Progenitor cell of endocrine pancreas (in vitro differentiated cells): ENCODE measurements at regions not wholly inside any gene's neighbourhood (a gene's known extent, or its start where the extent isn't known, plus 50 kb on each side); places are given as distances from the start of the nearest gene placed in this dataset.

Experiments used
- DNase-seq: peaks from one replicate; pipeline ENCODE4 v3.0.0; 2021; ENCODE audit warnings: low spot score; ENCODE audit not compliant: unreplicated experiment
- H3K27ac Mint-ChIP-seq: 2 replicates; pipeline ENCODE4 v1.8.0; 2021; ENCODE audit warnings: mild to moderate bottlenecking, moderate library complexity, mixed read lengths
- H3K27me3 Mint-ChIP-seq: 2 replicates; pipeline ENCODE4 v1.8.0; 2021; ENCODE audit warnings: mixed read lengths
- H3K36me3 Mint-ChIP-seq: 2 replicates; pipeline ENCODE4 v1.8.0; 2022; ENCODE audit warnings: mixed read lengths; ENCODE audit not compliant: insufficient read depth
- H3K4me1 Mint-ChIP-seq: 2 replicates; pipeline ENCODE4 v1.8.0; 2021; ENCODE audit warnings: low read depth, mixed read lengths
- H3K4me3 Mint-ChIP-seq: 2 replicates; pipeline ENCODE4 v1.8.0; 2021; ENCODE audit warnings: low read depth, mild to moderate bottlenecking, moderate library complexity, mixed read lengths
- H3K9me3 Mint-ChIP-seq: 2 replicates; pipeline ENCODE4 v1.8.0; 2021; ENCODE audit warnings: low read depth, mixed read lengths
- TF ChIP-seq, protein P1 (sequence below): fragments of 200-600 bp; sonication (generic); IDR thresholded peaks from one replicate; pipeline ENCODE4 v1.5.0; 2021; ENCODE audit warnings: antibody characterized with exemption, mild to moderate bottlenecking; ENCODE audit not compliant: unreplicated experiment

DNA sequence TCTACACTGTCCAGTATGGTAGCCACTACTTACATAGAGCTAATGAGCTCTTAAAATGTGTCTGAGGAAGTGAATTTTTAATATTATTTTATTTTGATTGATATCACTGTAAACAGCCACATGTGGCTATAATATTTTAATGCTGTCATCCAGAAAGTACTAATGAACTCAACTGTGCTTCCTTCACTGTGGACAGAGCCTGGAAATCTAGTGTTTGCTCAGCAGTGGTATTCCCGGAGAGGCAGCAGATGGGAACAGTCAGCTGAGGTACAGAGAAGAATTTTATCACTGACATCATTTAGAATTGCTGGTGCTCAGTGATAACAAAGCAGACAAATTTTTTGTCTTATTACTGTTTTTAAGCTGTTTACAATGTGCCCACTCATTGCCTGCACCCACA, 68.7 kb upstream of the ACP3 start:
- Mint-ChIP-seq H3K9me3 (no peaks in the 10 kb centered on the region), H3K27ac (no peak overlapping the region), H3K36me3 (no peaks in the 10 kb centered on the region), H3K4me3 (no peak overlapping the region), H3K4me1 (peaks cover 5% of the 10 kb centered on the region), H3K27me3 (no peaks in the 10 kb centered on the region)
- no peak for DNase-seq
- TF ChIP-seq, protein P1, sequence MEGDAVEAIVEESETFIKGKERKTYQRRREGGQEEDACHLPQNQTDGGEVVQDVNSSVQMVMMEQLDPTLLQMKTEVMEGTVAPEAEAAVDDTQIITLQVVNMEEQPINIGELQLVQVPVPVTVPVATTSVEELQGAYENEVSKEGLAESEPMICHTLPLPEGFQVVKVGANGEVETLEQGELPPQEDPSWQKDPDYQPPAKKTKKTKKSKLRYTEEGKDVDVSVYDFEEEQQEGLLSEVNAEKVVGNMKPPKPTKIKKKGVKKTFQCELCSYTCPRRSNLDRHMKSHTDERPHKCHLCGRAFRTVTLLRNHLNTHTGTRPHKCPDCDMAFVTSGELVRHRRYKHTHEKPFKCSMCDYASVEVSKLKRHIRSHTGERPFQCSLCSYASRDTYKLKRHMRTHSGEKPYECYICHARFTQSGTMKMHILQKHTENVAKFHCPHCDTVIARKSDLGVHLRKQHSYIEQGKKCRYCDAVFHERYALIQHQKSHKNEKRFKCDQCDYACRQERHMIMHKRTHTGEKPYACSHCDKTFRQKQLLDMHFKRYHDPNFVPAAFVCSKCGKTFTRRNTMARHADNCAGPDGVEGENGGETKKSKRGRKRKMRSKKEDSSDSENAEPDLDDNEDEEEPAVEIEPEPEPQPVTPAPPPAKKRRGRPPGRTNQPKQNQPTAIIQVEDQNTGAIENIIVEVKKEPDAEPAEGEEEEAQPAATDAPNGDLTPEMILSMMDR = no peak

DNA sequence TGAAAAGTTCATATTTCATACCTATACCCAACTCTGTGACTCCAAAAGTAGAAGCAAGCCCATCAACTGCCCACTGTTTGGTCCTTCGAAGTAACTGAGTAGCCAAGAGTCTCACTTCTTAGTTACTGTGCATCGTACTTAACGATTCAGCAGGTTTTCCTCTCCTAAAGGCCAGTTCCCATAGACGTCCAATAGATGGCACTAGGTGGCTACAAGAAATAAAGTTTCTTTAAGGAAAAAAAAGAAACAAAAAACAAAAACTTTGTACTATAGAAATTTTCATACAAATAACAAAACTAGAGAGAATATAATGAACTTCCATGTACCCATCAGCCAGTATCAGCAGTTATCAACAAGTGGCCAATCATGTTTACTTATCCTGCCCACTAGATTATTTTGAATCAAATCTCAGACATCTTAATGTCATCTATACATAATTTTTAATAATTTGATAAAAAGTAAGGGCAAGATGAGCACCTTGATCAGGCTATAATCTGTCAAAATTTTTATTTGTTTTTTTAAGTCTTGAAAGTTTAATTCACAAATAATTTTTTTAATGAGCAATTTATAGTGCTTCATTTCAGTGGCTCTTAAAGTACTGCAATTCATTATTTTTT, 63.8 kb upstream of the ACP3 start:
- TF ChIP-seq, protein P1 = peak; percentile 79
- H3K4me1 Mint-ChIP-seq = peaks cover 14% of the 10 kb centered on the region
- no peaks in the 10 kb centered on the region for H3K36me3 Mint-ChIP-seq
- no peak overlapping the region for H3K4me3 Mint-ChIP-seq
- H3K9me3 Mint-ChIP-seq = no peaks in the 10 kb centered on the region
- no peak overlapping the region for H3K27ac Mint-ChIP-seq
- DNase-seq = no peak
- no peaks in the 10 kb centered on the region for H3K27me3 Mint-ChIP-seq

DNA sequence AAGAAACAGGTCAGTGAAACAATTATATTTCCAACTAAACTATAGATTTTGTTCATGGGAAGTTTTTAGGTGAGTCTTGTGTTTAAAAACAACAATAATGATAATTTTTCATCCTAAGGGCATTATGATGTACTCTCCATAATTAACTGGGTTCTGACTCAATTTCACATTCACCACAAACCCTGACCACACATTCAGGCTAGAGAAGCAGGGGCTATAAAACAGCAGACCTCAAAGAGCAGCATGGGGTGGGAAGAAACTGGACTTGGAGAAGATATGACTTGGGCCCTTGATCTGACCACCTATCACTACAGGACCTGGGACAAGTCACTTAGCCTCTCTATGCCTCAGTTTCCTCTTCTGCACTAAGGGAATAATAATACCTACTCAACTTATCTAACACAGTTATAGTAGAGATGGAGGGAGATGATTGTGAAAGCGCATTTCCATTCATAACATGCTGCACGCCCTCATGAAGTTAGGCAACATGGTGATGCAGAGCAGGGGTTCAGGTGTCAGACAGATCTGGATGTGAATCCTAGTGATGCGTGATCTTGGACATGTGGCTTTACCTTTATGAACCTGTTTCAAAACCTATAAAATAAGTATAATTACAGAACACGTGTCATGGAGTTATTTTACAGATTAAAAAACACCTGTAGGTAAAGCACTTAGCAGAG, 63.0 kb upstream of the ACP3 start:
- H3K27ac Mint-ChIP-seq = no peak overlapping the region

DNA sequence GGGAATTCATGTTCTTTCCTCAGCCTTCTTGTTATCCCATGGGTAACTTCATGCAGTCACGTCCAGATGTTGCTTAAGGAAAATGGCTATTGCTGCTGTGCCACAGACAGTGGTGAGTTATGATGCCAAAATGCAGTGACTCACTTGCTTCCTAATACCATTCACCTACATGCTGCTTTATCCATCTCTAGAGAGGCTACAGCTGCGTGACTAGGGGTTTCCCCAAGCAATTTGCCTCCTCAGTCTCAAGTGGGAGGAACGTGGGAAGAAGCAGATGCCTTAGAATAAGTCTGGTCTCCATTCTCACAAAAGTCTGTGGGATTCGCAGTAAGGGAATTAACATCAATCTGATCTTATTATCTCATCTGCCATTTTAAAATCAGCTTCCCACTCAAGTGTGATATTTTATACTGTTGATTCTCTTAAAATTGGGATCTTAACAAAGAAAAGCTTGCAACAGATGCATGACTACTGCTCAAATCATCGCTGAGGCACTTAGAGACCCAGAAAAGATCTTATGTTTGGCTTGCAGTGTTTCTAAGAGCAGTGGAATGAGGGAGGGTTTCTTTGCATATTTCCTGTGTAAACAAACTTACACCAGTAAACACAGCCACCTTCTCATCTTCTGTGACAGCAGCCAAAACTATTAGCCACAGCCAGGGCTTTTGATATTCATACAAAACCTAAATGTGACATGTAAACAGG, 62.0 kb upstream of the ACP3 start:
- no peaks in the 10 kb centered on the region for H3K36me3 Mint-ChIP-seq
- H3K9me3 Mint-ChIP-seq = no peaks in the 10 kb centered on the region
- H3K4me3 Mint-ChIP-seq = no peak overlapping the region
- H3K4me1 Mint-ChIP-seq = peaks cover 16% of the 10 kb centered on the region
- H3K27me3 Mint-ChIP-seq = no peaks in the 10 kb centered on the region
- no peak overlapping the region for H3K27ac Mint-ChIP-seq
- DNase-seq = no peak
- TF ChIP-seq, protein P1 = no peak

More for the DNA sequence above, 63.0 kb upstream of the ACP3 start:
- Mint-ChIP-seq H3K9me3 (no peaks in the 10 kb centered on the region), H3K4me3 (no peak overlapping the region), H3K4me1 (peaks cover 14% of the 10 kb centered on the region), H3K27me3 (no peaks in the 10 kb centered on the region), H3K36me3 (no peaks in the 10 kb centered on the region)
- DNase-seq = no peak
- TF ChIP-seq, protein P1 = no peak

DNA sequence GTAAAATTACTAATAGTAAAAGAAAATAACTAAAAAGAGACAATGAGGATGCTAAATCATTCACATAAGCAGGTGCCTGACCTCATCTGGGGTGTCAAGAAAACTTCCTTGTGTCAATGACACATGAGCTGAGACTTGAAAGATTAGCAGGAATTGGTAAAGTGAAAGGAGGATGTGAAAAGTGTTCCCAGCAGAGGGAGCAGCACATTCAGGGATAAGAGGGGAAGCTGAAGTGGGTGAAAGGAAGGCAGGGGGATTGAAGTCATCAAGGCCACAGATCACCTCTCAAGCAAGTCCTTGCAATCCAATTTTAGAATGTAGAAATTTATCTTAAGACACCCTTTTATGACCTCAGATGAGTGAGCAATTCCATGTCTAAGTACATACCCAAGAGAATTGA, 60.2 kb upstream of the ACP3 start:
- peak; percentile 12 for DNase-seq
- no peak overlapping the region for H3K4me3 Mint-ChIP-seq
- no peaks in the 10 kb centered on the region for H3K36me3 Mint-ChIP-seq
- peaks cover 16% of the 10 kb centered on the region for H3K4me1 Mint-ChIP-seq
- H3K27ac Mint-ChIP-seq = no peak overlapping the region
- H3K27me3 Mint-ChIP-seq = no peaks in the 10 kb centered on the region
- TF ChIP-seq, protein P1 = peak; percentile 60
- H3K9me3 Mint-ChIP-seq = no peaks in the 10 kb centered on the region
